NCI-H1436 treated with DMSO at 0.1 percent for 48 hours (cell line): ENCODE measurements at regions not wholly inside any gene's neighbourhood (a gene's known extent, or its start where the extent isn't known, plus 50 kb on each side); places are given as distances from the start of the nearest gene placed in this dataset.
"Not testable (repeated sequence)": the region's sequence is repeated elsewhere in the genome, so short reads cannot be mapped to it uniquely, and the experiment has no call there.

ENCODE experiments used
- DNase-seq: peaks from one replicate; lab custom pipeline; 2025; lab: John Stamatoyannopoulos, UW

DNA sequence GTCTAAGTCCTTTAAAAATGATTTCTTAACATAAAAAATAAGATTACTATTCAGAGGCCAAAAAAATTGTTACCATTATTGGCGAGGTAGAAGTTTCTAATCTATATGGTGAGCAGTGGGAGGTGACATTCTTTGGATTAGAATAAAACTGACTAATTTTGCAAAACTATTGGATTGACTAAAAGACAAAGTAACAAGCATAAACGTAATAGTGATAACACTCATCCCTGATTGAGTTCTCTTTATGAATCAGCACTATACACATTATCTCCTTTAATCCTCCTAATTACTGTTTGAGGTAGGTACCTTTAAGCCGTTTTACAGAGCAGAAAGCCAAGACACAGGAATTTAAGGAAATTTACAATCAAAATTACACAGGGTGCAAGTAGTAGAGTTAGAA lies 139.2 kb upstream of the NRP1 start:
- no peak for DNase-seq

DNA sequence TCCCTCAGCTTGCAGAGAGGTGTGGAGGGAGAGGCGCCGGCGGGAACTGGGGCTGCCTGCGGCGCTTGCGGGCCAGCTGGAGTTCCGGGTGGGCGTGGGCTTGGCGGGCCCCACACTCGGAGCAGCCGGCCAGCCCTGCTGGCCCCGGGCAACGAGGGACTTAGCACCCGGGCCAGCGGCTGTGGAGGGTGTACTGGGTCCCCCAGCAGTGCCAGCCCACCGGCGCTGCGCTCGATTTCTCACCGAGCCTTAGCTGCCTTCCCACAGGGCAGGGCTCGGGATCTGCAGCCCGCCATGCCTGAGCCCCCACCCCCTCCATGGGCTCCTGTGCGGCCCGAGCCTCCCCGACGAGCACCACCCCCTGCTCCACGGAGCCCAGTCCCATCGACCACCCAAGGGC lies 133.5 kb upstream of the NRP1 start:
- not testable (repeated sequence) for DNase-seq

- DNase-seq: no peak
Measured at GRCh38 chr10:33465747-33466146, 131.3 kb upstream of the NRP1 start.

- DNase-seq: no peak
Measured at GRCh38 chr10:33463011-33463410, 128.5 kb upstream of the NRP1 start.

DNA sequence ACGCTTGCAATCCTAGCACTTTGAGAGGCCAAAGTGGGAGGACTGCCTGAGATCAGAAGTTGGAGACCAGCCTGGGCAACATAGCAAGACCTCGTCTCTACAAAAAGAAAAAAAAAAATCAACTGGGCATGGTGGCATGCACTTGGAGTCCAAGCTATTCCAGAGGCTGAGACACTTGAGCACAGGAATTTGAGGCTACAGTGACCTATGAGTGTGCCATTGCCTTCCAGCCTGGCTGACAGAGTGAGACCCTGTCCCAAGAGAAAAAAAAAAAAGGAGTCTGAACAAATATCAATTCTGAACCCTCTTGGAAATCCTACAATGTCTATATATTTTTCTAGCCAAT lies 126.8 kb upstream of the NRP1 start:
- no peak for DNase-seq

- DNase-seq: no peak
Measured at GRCh38 chr10:33460505-33461294, 126.2 kb upstream of the NRP1 start.

- DNase-seq: no peak
Measured at GRCh38 chr10:33459602-33460001, 125.1 kb upstream of the NRP1 start.

- DNase-seq: no peak
Measured at GRCh38 chr10:33455029-33455428, 120.6 kb upstream of the NRP1 start.

DNA sequence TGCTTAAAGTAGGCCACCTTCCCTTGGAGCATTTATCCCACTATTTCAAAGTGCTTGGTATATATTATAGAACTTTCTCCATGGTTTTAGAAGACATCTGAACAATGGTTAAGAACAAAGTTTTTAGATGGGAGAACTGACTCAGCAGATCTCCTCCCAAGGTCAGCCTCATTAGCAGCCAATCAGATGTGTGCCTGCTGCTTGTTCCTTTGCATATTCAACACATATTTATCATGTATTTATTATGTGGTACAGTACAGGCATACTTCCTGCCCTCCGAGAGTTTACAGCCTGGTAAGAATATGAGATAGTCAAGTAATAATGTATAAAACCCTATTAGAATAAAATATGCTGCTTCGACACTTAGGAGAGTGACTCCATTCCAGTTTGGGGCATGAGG lies 120.1 kb upstream of the NRP1 start:
- no peak for DNase-seq

- DNase-seq: peak; percentile 63
Measured at GRCh38 chr10:33453081-33454025, 118.9 kb upstream of the NRP1 start.

DNA sequence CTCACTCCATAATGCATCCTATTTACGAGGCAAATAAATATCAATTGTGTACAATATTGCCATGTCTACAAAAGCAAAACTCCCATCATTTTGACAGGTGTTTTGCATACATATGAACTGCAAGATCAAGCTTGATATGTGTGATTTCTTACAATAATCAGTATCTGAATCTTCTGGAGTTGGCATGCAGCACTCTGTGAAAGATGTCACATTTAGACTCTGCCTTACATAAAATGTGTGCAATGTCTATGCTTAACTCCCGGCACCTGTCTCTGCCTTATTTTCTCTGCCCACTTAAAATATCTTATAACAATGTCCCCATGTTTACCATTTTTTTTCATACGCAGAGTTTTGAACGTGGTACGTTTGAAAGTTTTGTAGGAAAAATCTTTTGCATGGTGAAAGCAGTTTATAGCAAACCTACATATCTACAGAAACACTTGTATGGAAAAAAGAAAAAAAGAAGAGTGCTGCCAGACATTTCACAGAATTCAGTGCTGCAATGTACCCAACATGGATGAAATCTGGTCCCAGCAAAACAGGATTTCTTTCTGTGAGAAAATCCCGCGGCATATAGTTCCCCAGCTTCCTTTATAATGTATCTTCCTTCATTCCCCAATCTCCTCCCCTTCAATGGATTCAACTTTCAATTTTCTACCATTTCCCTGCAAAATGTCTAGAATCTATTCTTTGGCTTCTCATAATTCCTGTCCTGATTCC lies 114.1 kb upstream of the NRP1 start:
- no peak for DNase-seq

- DNase-seq: no peak
Measured at GRCh38 chr10:33441561-33441960, 107.1 kb upstream of the NRP1 start.

DNA sequence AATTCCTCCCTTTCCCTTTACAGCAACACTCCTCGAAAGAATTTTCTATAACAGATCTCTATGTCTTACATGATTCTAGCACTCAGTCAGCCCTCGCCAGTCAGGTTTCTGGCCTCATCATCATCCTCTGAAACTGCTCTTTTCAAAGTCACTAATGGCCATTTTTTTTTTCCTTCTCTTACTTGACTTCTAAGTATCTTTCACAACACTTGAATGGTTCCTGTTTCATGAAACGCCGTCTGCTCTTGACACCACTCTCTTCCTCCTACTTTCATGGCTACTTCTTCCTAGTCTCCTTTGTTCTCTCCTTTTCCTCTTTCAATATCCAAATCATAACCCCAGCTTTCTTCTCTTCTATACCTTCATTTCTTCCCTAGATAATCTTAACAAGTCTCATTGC lies 100.5 kb upstream of the NRP1 start:
- DNase-seq: no peak

- DNase-seq: no peak
Measured at GRCh38 chr10:33428682-33429081, 94.2 kb upstream of the NRP1 start.

- DNase-seq: no peak
Measured at GRCh38 chr10:33423154-33423529, 88.7 kb upstream of the NRP1 start.

DNA sequence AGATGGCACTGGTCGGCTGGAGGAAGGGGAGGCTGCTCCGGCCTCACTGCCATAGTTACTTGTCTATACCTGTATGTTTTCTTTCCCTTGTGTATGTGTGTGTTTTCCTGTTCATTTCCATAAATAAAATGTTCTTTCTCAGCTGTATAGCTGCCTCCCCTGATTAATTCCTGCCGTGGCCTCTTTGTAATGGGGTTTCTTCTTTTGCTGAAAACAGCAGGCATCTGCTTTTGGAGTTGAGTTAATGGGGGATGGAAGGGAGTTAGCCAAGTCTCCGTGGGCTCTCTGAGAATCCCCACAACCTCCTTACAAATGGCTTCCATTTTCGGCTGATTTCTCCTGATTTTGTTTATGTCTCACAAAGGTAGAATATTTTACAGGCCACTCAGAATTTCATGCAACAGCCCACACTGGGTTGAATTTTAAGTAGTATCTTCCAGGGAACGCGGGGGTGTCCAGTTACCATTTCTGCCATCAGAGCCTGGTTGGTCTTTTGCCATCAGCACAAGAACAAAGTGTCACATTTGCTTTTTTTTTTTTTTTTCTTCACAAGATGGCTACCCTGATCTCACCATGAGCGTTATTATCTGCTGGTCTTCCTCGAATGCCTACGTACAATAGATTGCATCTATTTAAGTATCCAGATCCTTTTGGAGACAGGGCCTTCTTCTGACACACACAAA lies 88.1 kb upstream of the NRP1 start:
- no peak for DNase-seq

- no peak for DNase-seq
Measured at GRCh38 chr10:33421789-33422462, 87.5 kb upstream of the NRP1 start.

DNA sequence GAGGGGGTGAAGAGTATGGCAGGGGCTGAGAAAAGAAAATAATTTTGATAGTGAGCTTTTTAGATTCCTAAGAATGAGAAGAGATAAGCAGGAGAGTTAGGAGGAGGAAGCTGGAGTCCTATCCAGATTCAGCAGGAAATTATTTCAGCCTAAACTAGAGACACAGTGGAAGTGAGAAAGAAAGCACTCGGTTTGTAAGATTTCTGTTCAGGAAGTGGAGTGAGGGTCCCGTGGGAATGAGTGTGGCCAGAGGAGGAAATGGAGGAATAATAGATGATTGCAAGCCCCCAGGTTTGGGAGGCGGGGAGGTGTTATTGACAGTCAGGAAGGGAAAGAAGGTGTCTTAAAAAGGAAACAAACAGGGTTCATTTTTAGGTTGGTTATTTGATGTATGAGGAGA lies 84.8 kb upstream of the NRP1 start:
- no peak for DNase-seq

- DNase-seq: no peak
Measured at GRCh38 chr10:33418301-33418700, 83.8 kb upstream of the NRP1 start.

GRCh38 chr10:33416691-33417090 lies 82.2 kb upstream of the NRP1 start:
- no peak for DNase-seq

- no peak for DNase-seq
Measured at GRCh38 chr10:33416209-33416608, 81.7 kb upstream of the NRP1 start.

GRCh38 chr10:33414841-33415240 lies 80.4 kb upstream of the NRP1 start:
- DNase-seq: no peak
